HCT116 (cell line): ENCODE measurements at regions not wholly inside any gene's neighbourhood (a gene's known extent, or its start where the extent isn't known, plus 50 kb on each side); places are given as distances from the start of the nearest gene placed in this dataset.
A peak's percentile ranks its signal among the peaks of the same experiment; 100 is the strongest.

Experiments
- ATAC-seq: fragments of 200-7000 bp; cut with Tn5 transposase; 2 replicates; pipeline ENCODE4 v1.9.1; 2020; ENCODE audit warnings: mild to moderate bottlenecking, moderate library complexity
- BruUV-seq: library from RNA; stranded (reverse); fragments of 400-500 nt; replicated peaks from 2 replicates; lab custom pipeline; 2021; lab: Mats Ljungman, UMichigan
- CTCF ChIA-PET: fragments of 300-600 bp; sonication (Branson Sonifier 250); formaldehyde crosslinking; loops from one replicate; lab custom pipeline; 2021; ENCODE audit warnings: antibody characterized with exemption; lab: Charles Lee
- POLR2A ChIA-PET: fragments of 300-600, 350-600 bp; sonication (Branson Sonifier 250); formaldehyde crosslinking; loops from one replicate; lab custom pipeline; 2021; ENCODE audit warnings: antibody characterized with exemption; lab: Charles Lee
- RAD21 ChIA-PET, 2 experiments: fragments of 300-600 bp; sonication (Branson Sonifier 250); formaldehyde crosslinking; loops; one replicate each; lab custom pipeline; 2023; ENCODE audit warnings: low total read pairs in 2 of 2; ENCODE audit not compliant: uncharacterized antibody in 2 of 2, unreplicated experiment in 2 of 2, low non-redundant PET in 1 of 2; lab: Charles Lee
- DNase-seq: peaks from one replicate; pipeline ENCODE4 v3.0.0-alpha.2; 2010; ENCODE audit warnings: low read depth, low spot score
- H2AFZ ChIP-seq: fragments of 200-600 bp; shearing (Covaris generic), sonication (generic); 2 replicates; pipeline ENCODE4 v1.6.1; 2017; ENCODE audit warnings: low read depth, mixed run types, mixed read lengths, antibody characterized with exemption, low read length; ENCODE audit not compliant: poor library complexity, severe bottlenecking
- H3K27ac ChIP-seq: 2 replicates; pipeline ENCODE4 v1.5.1; 2012; ENCODE audit warnings: low read depth, low read length
- H3K27me3 ChIP-seq: fragments of 200-600 bp; sonication (generic); 2 replicates; pipeline ENCODE4 v1.6.1; 2016; ENCODE audit warnings: mixed run types, low read length, mixed read lengths; ENCODE audit not compliant: insufficient read depth
- H3K36me3 ChIP-seq, 2 experiments: fragments of 200-500 bp in 1 of 2; fragments of 200-600 bp in 1 of 2; sonication (Bioruptor generic) in 1 of 2; sonication (generic) in 1 of 2; 2 replicates each; pipeline versions ENCODE4 v1.5.1 to v1.6.1; 2014 to 2016; ENCODE audit warnings: low read length in 2 of 2, inconsistent platforms in 1 of 2, mixed read lengths in 1 of 2, mixed run types in 1 of 2; ENCODE audit not compliant: insufficient read depth in 2 of 2, control insufficient read depth in 1 of 2
- H3K4me1 ChIP-seq, 2 experiments: fragments of 200-600 bp in 1 of 2; sonication (generic) in 1 of 2; 2 replicates each; pipeline versions ENCODE4 v1.5.1 to v1.6.1; 2012 to 2017; ENCODE audit warnings: low read length in 2 of 2, inconsistent platforms in 1 of 2, mild to moderate bottlenecking in 1 of 2, mixed read lengths in 1 of 2, mixed run types in 1 of 2, moderate library complexity in 1 of 2; ENCODE audit not compliant: insufficient read depth in 2 of 2, control insufficient read depth in 1 of 2
- H3K4me2 ChIP-seq: fragments of 200-600 bp; sonication (generic); 2 replicates; pipeline ENCODE4 v1.6.1; 2017; ENCODE audit warnings: mixed run types, low read length, mixed read lengths
- H3K4me3 ChIP-seq, 2 experiments: fragments of 200-600 bp in 1 of 2; sonication (generic) in 1 of 2; replicated peaks in 1 of 2; 2 replicates each; pipeline ENCODE4 v1.5.1; 2011 to 2016; ENCODE audit warnings: low read length in 2 of 2, control low read depth in 1 of 2, low read depth in 1 of 2, mild to moderate bottlenecking in 1 of 2, mixed read lengths in 1 of 2, mixed run types in 1 of 2
- H3K79me2 ChIP-seq: fragments of 200-600 bp; sonication (generic); 2 replicates; pipeline ENCODE4 v1.6.1; 2017; ENCODE audit warnings: mild to moderate bottlenecking, mixed run types, low read length, moderate library complexity, mixed read lengths; ENCODE audit not compliant: insufficient read depth
- H3K9ac ChIP-seq: fragments of 200-600 bp; sonication (generic); 2 replicates; pipeline ENCODE4 v1.6.1; 2016; ENCODE audit warnings: low read length, mixed read lengths
- H3K9me2 ChIP-seq: fragments of 200-600 bp; sonication (generic), shearing (Covaris generic); 2 replicates; pipeline ENCODE4 v1.6.1; 2017; ENCODE audit warnings: mixed run types, mild to moderate bottlenecking, moderate library complexity; ENCODE audit not compliant: insufficient read depth
- H3K9me3 ChIP-seq, 2 experiments: fragments of 200-500 bp in 1 of 2; fragments of 200-600 bp in 1 of 2; sonication (Bioruptor generic) in 1 of 2; sonication (generic) in 1 of 2; 2 replicates each; pipeline ENCODE4 v1.6.1; 2014 to 2017; ENCODE audit warnings: low read length in 2 of 2, mixed read lengths in 2 of 2, inconsistent platforms in 1 of 2, low read depth in 1 of 2, mild to moderate bottlenecking in 1 of 2, mixed run types in 1 of 2, moderate library complexity in 1 of 2; ENCODE audit not compliant: control insufficient read depth in 1 of 2, insufficient read depth in 1 of 2
- H4K20me1 ChIP-seq: fragments of 200-600 bp; sonication (generic), shearing (Covaris generic); 2 replicates; pipeline ENCODE4 v1.6.1; 2017; ENCODE audit warnings: mixed run types, mild to moderate bottlenecking, moderate library complexity; ENCODE audit not compliant: insufficient read depth
- CBX3 ChIP-seq: IDR thresholded peaks from 2 replicates; pipeline ENCODE4 v1.6.1; 2012; ENCODE audit warnings: low read depth
- CEBPB ChIP-seq: IDR thresholded peaks from 2 replicates; pipeline ENCODE4 v1.6.1; 2012; ENCODE audit warnings: low read depth
- EGR1 ChIP-seq: IDR thresholded peaks from 2 replicates; pipeline ENCODE4 v1.6.1; 2012; ENCODE audit warnings: low read depth
- ELF1 ChIP-seq: IDR thresholded peaks from 2 replicates; pipeline ENCODE4 v1.6.1; 2012; ENCODE audit warnings: low read depth, borderline replicate concordance
- EZH2 ChIP-seq: fragments of 200-600 bp; sonication (generic); IDR thresholded peaks from 2 replicates; pipeline ENCODE4 v1.6.1; 2017; ENCODE audit warnings: antibody characterized with exemption, mixed run types
- EZH2phosphoT487 ChIP-seq: fragments of 200-600 bp; IDR thresholded peaks from 2 replicates; pipeline ENCODE4 v1.6.1; 2018; ENCODE audit warnings: antibody characterized with exemption, borderline replicate concordance
- FOSL1 ChIP-seq: IDR thresholded peaks from 2 replicates; pipeline ENCODE4 v1.6.1; 2012; ENCODE audit warnings: low read depth
- JUND ChIP-seq: IDR thresholded peaks from 2 replicates; pipeline ENCODE4 v1.6.1; 2012
- POLR2A ChIP-seq: IDR thresholded peaks from 2 replicates; pipeline ENCODE4 v1.7.0; 2011; ENCODE audit warnings: borderline replicate concordance; ENCODE audit not compliant: insufficient read depth, insufficient read length; ENCODE audit errors: extremely low read depth
- POLR2AphosphoS5 ChIP-seq: IDR thresholded peaks from 2 replicates; pipeline ENCODE4 v1.6.1; 2011; ENCODE audit warnings: mild to moderate bottlenecking, low read depth, low read length, moderate library complexity
- RAD21 ChIP-seq: IDR thresholded peaks from 2 replicates; pipeline ENCODE4 v1.6.1; 2012; ENCODE audit warnings: low read depth, mild to moderate bottlenecking
- SP1 ChIP-seq: IDR thresholded peaks from 2 replicates; pipeline ENCODE4 v1.6.1; 2012; ENCODE audit warnings: low read depth
- SRF ChIP-seq: IDR thresholded peaks from 2 replicates; pipeline ENCODE4 v1.6.1; 2012; ENCODE audit warnings: low read depth
- YY1 ChIP-seq: IDR thresholded peaks from 2 replicates; pipeline ENCODE4 v1.6.1; 2011; ENCODE audit warnings: low read length, low read depth, moderate library complexity, mild to moderate bottlenecking; ENCODE audit not compliant: insufficient replicate concordance; ENCODE audit errors: extremely low read depth
- ZFX ChIP-seq: fragments of 450-650 bp; IDR thresholded peaks from 2 replicates; pipeline ENCODE4 v1.6.1; 2017
- intact Hi-C: fragments of 100-400 bp; cut with micrococcal nuclease; formaldehyde crosslinking; loops from 2 replicates; pipeline ENCODE4 v1.10.0; 2022
- TF ChIP-seq, protein P1 (sequence below): IDR thresholded peaks from 2 replicates; pipeline ENCODE4 v1.6.1; 2012; ENCODE audit warnings: low read depth
- TF ChIP-seq, protein P2 (sequence below): IDR thresholded peaks from 2 replicates; pipeline ENCODE4 v1.6.1; 2012
- TF ChIP-seq, protein P3 (sequence below): IDR thresholded peaks from 2 replicates; pipeline ENCODE4 v1.6.1; 2011; ENCODE audit warnings: mild to moderate bottlenecking, low read length, moderate library complexity; ENCODE audit not compliant: insufficient replicate concordance; ENCODE audit errors: extremely low read depth
- TF ChIP-seq, protein P4 (sequence below): IDR thresholded peaks from 2 replicates; pipeline ENCODE4 v1.6.1; 2012
- TF ChIP-seq, protein P5 (sequence below), 3 experiments: fragments of 200-600 bp in 1 of 3; sonication (generic) in 1 of 3; IDR thresholded peaks in 2 of 3; conservative IDR thresholded peaks in 1 of 3; 2 replicates each; pipeline ENCODE4 v1.5.1; 2012 to 2017; ENCODE audit warnings: low read depth in 2 of 3, low read length in 2 of 3, antibody characterized with exemption in 1 of 3, borderline replicate concordance in 1 of 3, control low read depth in 1 of 3, mild to moderate bottlenecking in 1 of 3, mixed read lengths in 1 of 3, mixed run types in 1 of 3, moderate library complexity in 1 of 3; ENCODE audit not compliant: insufficient read depth in 1 of 3

DNA sequence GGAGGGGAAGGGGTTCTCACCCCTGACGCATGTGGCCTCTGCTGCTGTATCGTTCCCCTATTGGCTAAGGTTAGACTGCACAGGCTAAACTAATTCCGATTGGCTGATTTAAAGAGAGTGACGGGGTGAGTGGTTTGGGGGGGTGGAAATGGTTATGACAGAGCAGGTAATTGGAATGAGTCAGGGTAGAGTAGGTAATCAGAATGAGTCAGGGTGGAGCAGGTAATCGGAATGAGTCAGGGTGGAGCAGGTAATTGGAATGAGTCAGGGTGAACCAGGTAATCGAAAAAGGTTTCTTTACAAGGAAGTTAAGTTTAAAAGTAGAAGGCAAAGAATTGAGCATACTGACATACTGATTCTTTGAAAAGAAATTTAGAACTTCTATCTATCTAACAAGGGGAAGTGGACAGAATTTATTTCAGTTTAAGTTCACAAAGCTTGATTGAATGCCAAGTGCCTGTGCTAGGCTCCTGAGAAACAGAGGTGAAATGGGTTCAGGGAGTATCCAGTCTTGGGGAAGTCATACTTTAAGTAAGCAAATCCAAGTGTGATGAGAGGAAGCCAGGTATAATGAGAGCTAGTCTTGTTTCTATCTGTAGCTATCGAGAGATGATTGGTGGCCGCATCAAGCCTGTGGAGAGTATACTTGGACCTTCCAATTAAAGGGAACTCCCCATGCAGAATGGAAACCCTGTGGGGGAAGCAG lies 58.0 kb downstream of the C11orf91 start:
- RAD21 ChIA-PET: interaction anchor here in 1 of 2 experiments (1.1 kb wide), 1 partner anchor 9 kb away, joined by 5 read pairs; no protein-coding TSS in a partner anchor
- POLR2A ChIA-PET: no interaction called here
- BruUV-seq: no TSS peak
- DNase-seq (peak; percentile 73), ATAC-seq (peak; percentile 83)
- Histone ChIP-seq H3K4me1 (peaks cover 0 to 32% of the 10 kb centered on the region in 2 experiments; a peak in 2 of 4 replicates), H3K4me2 (peak overlapping the region; percentile 34), H3K27ac (no peak overlapping the region), H3K4me3 (no peak overlapping the region), H3K9ac (no peak overlapping the region), H3K9me2 (no peaks in the 10 kb centered on the region), H3K27me3 (no peaks in the 10 kb centered on the region), H3K79me2 (no peaks in the 10 kb centered on the region), H3K9me3 (no peaks in the 10 kb centered on the region), H4K20me1 (no peaks in the 10 kb centered on the region), H3K36me3 (no peaks in the 10 kb centered on the region), H2AFZ (no peak overlapping the region)
- intact Hi-C loops: no loop called here
- CTCF ChIA-PET: no interaction called here
- TF ChIP-seq, protein P1, sequence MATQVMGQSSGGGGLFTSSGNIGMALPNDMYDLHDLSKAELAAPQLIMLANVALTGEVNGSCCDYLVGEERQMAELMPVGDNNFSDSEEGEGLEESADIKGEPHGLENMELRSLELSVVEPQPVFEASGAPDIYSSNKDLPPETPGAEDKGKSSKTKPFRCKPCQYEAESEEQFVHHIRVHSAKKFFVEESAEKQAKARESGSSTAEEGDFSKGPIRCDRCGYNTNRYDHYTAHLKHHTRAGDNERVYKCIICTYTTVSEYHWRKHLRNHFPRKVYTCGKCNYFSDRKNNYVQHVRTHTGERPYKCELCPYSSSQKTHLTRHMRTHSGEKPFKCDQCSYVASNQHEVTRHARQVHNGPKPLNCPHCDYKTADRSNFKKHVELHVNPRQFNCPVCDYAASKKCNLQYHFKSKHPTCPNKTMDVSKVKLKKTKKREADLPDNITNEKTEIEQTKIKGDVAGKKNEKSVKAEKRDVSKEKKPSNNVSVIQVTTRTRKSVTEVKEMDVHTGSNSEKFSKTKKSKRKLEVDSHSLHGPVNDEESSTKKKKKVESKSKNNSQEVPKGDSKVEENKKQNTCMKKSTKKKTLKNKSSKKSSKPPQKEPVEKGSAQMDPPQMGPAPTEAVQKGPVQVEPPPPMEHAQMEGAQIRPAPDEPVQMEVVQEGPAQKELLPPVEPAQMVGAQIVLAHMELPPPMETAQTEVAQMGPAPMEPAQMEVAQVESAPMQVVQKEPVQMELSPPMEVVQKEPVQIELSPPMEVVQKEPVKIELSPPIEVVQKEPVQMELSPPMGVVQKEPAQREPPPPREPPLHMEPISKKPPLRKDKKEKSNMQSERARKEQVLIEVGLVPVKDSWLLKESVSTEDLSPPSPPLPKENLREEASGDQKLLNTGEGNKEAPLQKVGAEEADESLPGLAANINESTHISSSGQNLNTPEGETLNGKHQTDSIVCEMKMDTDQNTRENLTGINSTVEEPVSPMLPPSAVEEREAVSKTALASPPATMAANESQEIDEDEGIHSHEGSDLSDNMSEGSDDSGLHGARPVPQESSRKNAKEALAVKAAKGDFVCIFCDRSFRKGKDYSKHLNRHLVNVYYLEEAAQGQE: no peak
- TF ChIP-seq, protein P2, sequence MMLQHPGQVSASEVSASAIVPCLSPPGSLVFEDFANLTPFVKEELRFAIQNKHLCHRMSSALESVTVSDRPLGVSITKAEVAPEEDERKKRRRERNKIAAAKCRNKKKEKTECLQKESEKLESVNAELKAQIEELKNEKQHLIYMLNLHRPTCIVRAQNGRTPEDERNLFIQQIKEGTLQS: no peak
- TF ChIP-seq SP1: peak; percentile 69
- no peak for TF ChIP-seq POLR2AphosphoS5
- TF ChIP-seq JUND: peak; percentile 80
- TF ChIP-seq, protein P3, sequence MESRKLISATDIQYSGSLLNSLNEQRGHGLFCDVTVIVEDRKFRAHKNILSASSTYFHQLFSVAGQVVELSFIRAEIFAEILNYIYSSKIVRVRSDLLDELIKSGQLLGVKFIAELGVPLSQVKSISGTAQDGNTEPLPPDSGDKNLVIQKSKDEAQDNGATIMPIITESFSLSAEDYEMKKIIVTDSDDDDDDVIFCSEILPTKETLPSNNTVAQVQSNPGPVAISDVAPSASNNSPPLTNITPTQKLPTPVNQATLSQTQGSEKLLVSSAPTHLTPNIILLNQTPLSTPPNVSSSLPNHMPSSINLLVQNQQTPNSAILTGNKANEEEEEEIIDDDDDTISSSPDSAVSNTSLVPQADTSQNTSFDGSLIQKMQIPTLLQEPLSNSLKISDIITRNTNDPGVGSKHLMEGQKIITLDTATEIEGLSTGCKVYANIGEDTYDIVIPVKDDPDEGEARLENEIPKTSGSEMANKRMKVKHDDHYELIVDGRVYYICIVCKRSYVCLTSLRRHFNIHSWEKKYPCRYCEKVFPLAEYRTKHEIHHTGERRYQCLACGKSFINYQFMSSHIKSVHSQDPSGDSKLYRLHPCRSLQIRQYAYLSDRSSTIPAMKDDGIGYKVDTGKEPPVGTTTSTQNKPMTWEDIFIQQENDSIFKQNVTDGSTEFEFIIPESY: no peak
- TF ChIP-seq, protein P4, sequence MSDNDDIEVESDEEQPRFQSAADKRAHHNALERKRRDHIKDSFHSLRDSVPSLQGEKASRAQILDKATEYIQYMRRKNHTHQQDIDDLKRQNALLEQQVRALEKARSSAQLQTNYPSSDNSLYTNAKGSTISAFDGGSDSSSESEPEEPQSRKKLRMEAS: no peak; the same call in 1 of the 2 replicates
- no peak for TF ChIP-seq SRF
- TF ChIP-seq EGR1: peak; percentile 35; the same call in 1 of the 2 replicates
- no peak for TF ChIP-seq POLR2A
- no peak for TF ChIP-seq ZFX
- TF ChIP-seq RAD21: no peak
- TF ChIP-seq EZH2phosphoT487: no peak
- TF ChIP-seq EZH2: no peak
- no peak for TF ChIP-seq YY1
- no peak for TF ChIP-seq ELF1
- peak; percentile 86 for TF ChIP-seq FOSL1
- TF ChIP-seq, protein P5, sequence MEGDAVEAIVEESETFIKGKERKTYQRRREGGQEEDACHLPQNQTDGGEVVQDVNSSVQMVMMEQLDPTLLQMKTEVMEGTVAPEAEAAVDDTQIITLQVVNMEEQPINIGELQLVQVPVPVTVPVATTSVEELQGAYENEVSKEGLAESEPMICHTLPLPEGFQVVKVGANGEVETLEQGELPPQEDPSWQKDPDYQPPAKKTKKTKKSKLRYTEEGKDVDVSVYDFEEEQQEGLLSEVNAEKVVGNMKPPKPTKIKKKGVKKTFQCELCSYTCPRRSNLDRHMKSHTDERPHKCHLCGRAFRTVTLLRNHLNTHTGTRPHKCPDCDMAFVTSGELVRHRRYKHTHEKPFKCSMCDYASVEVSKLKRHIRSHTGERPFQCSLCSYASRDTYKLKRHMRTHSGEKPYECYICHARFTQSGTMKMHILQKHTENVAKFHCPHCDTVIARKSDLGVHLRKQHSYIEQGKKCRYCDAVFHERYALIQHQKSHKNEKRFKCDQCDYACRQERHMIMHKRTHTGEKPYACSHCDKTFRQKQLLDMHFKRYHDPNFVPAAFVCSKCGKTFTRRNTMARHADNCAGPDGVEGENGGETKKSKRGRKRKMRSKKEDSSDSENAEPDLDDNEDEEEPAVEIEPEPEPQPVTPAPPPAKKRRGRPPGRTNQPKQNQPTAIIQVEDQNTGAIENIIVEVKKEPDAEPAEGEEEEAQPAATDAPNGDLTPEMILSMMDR (IDR thresholded peaks at IDR 0.05 in 2 of 3, conservative IDR thresholded peaks at IDR 0.05 in 1 of 3; ENCODE audit: borderline replicate concordance in 1 of 3, insufficient read depth in 1 of 3, low read depth in 2 of 3, low read length in 2 of 3): no peak
- TF ChIP-seq CEBPB: peak; percentile 58; the same call in 1 of the 2 replicates
- TF ChIP-seq CBX3: peak; percentile 86
